ENCODE measurements at regions not wholly inside any gene's neighbourhood (a gene's known extent, or its start where the extent isn't known, plus 50 kb on each side); places are given as distances from the start of the nearest gene placed in this dataset.
"Not testable (repeated sequence)": the region's sequence is repeated elsewhere in the genome, so short reads cannot be mapped to it uniquely, and the experiment has no call there.

GRCh38 chr4:103499094-103499493, 220.7 kb downstream of the TACR3 start:
- no peak for FAIRE-seq

GRCh38 chr4:103498161-103499070, 221.4 kb downstream of the TACR3 start:
- FAIRE-seq = no peak

- no peak for FAIRE-seq
Measured at GRCh38 chr4:103497692-103498091, 222.1 kb downstream of the TACR3 start.

DNA sequence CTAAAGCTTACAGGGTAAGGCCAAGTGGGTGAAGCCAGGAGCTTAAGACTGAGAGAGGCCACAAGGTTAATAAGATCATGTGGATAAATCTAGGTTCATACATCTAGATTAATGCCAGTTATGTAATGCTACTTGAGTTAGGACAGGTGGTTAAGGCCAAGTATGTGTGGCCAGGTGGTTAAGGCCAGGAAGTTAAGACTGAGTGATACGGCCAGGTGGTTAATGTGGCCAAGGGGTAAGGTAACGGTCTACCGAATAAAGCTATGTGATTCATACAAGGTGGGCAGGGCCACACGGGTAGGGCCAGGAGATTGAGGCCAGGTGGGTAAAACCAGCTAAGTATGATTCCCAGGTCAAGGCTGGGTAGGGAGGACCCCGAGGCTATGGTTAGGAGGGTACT, 223.0 kb downstream of the TACR3 start:
- FAIRE-seq = no peak

DNA sequence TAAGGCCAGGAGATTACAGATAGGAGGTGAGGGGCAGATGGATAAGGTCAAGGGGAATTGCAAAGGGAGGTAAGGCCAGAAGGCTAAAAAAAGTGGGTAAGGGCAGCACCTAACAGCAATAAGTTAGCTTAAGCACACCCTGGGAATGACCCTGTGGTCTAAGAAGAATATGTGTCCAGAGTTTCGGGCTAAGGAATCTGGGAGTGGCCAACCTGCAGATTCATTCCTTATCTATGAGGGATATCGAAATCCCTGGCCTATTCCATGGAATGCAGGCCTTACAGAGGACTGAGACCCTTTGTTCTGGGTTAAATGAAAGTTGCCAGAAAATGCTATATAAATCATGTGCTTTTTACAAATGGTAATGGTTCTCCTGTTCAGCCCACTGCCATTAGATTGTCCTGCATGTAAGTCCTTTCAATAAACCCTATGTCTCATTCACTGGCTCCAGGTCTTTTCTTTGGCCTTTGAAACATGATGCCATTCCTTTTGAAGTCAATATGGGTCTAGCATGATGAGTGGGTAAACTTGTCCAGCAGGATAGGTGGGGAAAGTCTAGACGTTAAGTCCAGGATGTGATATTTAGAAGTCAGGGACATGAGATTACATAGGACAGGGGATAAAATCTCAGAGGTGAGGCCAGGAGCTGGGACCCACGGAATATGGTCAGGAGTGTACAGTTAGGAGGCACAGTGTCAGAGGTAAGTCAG, 226.2 kb downstream of the TACR3 start:
- FAIRE-seq = no peak

GRCh38 chr4:103485296-103485695, 234.5 kb downstream of the TACR3 start:
- FAIRE-seq = not testable (repeated sequence)

- no peak for FAIRE-seq
Measured at GRCh38 chr4:103484521-103484920, 235.3 kb downstream of the TACR3 start.

DNA sequence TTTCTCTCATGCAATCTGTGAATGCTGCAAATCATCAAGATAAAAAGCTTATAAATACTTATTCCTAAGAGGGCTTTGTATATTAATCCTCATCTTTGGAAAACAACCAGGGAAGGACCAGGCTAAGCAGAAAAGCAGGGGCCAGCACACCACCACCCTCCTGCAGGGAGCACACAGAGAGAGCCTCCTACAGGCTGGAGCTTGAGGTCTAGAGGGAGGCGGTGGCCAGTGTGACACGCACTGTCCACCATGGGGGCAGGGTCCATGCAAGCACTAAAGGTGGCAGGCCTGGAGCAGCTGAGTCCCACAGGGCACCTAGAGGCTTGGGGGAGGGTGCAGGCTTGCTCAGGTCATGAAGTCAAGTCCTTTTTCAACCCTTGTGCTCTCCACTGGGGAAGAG, 236.9 kb downstream of the TACR3 start:
- no peak for FAIRE-seq

- FAIRE-seq = peak; percentile 89
Measured at GRCh38 chr4:103482471-103482870, 237.3 kb downstream of the TACR3 start.

DNA sequence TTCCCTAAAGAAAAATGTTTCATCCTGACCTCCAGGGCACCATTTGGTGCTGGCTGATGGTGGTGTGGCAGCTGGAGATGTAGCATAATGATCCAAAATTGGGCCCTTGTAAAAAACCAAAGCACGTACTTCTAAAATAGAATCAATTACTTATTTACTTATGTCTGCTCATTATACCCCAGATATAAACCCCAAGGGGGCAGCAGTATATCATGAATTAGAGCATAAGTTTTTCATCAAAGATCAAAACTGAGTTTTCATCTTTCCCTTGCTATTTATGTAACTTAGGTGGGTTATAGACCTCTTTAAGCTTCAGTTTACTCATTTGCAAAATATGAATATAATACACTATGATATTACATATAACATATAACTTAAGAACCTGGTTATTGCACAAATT, 241.1 kb downstream of the TACR3 start:
- FAIRE-seq = no peak

DNA sequence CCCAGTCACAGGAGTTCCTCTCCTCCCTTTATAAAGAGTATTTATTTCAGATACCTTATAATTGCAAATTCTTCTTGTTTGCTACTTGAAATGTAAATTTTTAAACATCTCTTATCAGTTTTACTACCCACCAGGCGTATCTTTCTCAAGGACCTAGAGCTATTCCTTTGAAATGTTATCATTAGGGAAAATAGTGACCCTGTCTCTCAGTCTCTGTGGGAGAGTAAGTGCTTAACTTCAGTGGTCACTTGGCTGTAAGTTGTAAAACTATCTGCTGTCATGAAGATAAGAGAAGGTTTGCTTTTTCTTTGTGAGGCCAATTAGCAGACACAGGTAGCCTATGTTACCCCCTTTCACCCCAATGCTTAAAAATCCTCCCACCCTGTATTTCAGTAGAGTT, 241.6 kb downstream of the TACR3 start:
- no peak for FAIRE-seq

- no peak for FAIRE-seq
Measured at GRCh38 chr4:103457566-103457965, 259.4 kb upstream of the CENPE start.

- FAIRE-seq = no peak
Measured at GRCh38 chr4:103451341-103451740, 253.2 kb upstream of the CENPE start.

DNA sequence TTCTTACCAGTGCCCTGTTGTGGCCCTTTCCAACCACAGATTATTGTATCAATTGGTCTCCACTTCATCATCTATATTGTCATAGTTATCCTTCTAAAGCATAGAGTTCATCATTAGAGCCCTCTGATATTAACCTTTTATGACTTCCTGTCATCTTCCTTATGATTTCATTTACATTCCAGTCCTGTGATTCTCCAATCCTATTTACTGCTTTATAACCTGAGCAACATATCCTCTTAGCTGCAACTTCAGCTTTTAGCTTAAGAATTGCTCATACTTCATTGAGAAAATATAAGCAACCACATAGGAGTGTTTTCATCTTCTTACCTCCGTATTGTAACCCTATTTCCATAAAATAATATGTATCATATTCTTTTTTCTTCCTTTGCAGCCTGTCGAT, 252.6 kb upstream of the CENPE start:
- no peak for FAIRE-seq

GRCh38 chr4:103449296-103450023, 251.3 kb upstream of the CENPE start:
- FAIRE-seq = no peak

- no peak for FAIRE-seq
Measured at GRCh38 chr4:103445377-103445776, 247.2 kb upstream of the CENPE start.

- FAIRE-seq = no peak
Measured at GRCh38 chr4:103443324-103443723, 245.2 kb upstream of the CENPE start.

GRCh38 chr4:103429283-103429682, 231.1 kb upstream of the CENPE start:
- FAIRE-seq = no peak

DNA sequence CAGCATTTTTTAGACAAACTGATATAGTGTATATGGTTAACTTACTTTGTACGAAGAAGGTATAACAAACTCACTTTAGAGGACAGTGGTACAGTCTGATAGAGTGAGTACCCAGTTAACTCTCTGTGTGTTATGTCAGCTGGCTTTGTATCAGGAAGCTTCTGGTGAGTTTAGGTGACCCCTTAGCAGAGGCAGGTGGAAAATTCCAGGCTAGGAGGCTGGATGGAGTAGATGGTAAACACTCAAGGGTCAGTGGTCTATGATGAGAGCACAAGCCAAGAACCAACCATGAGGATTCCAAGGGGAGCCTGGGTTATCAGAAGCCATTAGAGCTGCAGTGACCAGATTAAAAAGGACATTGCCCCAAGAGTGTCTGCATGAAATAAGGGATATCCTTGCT, 227.3 kb upstream of the CENPE start:
- no peak for FAIRE-seq

DNA sequence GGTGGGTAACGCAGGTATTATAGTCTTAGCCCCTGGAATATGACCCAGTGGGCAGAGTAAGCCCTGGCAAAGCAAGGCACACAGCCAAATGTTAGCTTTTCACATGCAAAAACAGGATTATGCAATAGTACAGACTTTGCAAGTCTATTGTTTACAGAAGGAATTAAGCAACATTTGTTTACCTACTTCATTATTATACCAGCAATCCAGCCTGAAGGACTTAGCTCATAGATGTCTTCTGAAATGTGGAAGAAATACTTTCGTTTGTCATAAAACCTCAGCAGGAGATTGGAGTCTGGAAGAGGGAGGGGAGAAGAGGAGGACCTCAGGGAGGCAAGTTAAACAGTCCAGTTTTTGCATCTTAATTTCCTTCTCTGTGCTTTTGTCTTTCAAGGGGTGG, 226.7 kb upstream of the CENPE start:
- no peak for FAIRE-seq

DNA sequence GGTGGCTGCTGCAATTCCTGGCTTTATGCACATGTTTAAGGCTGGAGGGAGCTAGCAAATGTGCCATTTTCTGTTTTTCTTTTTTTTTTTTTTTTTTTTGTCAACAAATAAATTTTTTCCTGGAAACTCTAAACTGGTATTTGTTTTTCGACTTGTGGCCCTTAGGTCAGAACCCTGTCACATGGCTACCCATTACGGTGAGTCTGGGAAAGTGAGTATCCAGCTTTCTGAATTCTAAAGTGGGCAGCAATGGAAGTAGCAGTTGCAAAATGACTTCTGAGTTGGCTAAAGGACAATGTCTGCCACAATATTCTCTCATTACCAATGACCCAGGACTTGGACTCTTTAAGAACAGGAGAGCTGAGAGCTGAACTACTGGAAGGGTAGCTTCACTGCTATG, 225.1 kb upstream of the CENPE start:
- no peak for FAIRE-seq

DNA sequence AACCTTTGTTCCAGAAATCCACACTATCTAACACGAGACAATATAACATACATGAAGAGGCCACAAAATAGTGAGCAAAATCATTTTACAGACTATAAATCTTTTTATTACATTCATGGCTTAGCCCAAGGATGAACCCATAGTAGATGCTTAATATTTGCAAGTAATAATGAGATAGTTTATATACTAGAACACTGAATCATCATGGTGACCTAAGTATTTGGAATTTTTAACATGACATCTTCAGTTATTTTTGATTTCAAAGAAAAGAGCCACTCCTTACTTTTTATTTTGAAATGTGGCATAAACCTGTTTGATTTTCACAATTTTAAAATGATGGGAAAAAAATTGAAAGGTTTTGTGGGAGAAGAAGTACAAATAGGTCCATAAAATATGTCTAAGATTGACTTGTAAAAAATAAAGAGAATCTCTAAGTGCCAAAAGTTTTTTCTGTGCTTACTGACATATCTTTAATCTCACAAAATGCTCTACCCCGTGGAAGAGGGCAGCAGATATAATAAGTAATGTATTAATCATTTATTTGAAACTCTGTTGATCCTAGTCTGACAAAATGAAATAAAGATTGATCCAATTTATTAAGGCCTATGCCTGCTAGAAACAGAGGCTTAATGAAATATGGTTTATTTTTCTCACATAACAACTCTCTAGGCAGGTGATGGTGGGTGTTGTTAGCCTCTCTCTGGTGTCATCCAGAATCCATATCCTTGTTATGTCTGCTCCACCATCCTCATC, 224.5 kb upstream of the CENPE start:
- no peak for FAIRE-seq

- no peak for FAIRE-seq
Measured at GRCh38 chr4:103415801-103416200, 217.7 kb upstream of the CENPE start.
